ENCODE measurements at regions not wholly inside any gene's neighbourhood (a gene's known extent, or its start where the extent isn't known, plus 50 kb on each side); places are given as distances from the start of the nearest gene placed in this dataset.

GRCh38 chr10:10225136-10225676, 792.5 kb upstream of the CELF2 start:
- DNase-seq (no peak), ATAC-seq (ENCODE audit: poor library complexity) (no peak)
- H3K4me1 ChIP-seq (ENCODE audit: insufficient read depth, low read length), result no peaks in the 10 kb centered on the region
- H3K27ac ChIP-seq (ENCODE audit: low read depth in 1 of 2, low read length in 2 of 2), result no peak overlapping the region
- peaks cover 0 to 3% of the 10 kb centered on the region in 2 experiments for H3K9me3 ChIP-seq (ENCODE audit: control insufficient read depth in 1 of 2, insufficient read depth in 1 of 2, low read length in 2 of 2)
- ChIA-PET POLR2A (no interaction called here), CTCF (no interaction called here)
- no peaks in the 10 kb centered on the region for H3K27me3 ChIP-seq (ENCODE audit: control insufficient read depth in 1 of 2, insufficient read depth in 2 of 2, low read length in 2 of 2)
- intact Hi-C loops (cut with DNase I, micrococcal nuclease), result no loop called here
- no peak overlapping the region for H3K4me3 Mint-ChIP-seq
- peaks cover 2% of the 10 kb centered on the region for H3K9me3 Mint-ChIP-seq
- TF ChIP-seq, protein P1, sequence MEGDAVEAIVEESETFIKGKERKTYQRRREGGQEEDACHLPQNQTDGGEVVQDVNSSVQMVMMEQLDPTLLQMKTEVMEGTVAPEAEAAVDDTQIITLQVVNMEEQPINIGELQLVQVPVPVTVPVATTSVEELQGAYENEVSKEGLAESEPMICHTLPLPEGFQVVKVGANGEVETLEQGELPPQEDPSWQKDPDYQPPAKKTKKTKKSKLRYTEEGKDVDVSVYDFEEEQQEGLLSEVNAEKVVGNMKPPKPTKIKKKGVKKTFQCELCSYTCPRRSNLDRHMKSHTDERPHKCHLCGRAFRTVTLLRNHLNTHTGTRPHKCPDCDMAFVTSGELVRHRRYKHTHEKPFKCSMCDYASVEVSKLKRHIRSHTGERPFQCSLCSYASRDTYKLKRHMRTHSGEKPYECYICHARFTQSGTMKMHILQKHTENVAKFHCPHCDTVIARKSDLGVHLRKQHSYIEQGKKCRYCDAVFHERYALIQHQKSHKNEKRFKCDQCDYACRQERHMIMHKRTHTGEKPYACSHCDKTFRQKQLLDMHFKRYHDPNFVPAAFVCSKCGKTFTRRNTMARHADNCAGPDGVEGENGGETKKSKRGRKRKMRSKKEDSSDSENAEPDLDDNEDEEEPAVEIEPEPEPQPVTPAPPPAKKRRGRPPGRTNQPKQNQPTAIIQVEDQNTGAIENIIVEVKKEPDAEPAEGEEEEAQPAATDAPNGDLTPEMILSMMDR (IDR thresholded peaks at IDR 0.05), result no peak
- H3K36me3 Mint-ChIP-seq (ENCODE audit: low read depth), result no peaks in the 10 kb centered on the region
- H3K27me3 Mint-ChIP-seq, result peaks cover 9% of the 10 kb centered on the region
- H3K36me3 ChIP-seq (ENCODE audit: insufficient read depth, low read length), result no peaks in the 10 kb centered on the region
- no peak overlapping the region for H3K27ac Mint-ChIP-seq
- H3K4me3 ChIP-seq (ENCODE audit: low read length), result no peak overlapping the region
- H3K4me1 Mint-ChIP-seq (ENCODE audit: low read depth), result no peaks in the 10 kb centered on the region

- H3K4me1 ChIP-seq (ENCODE audit: insufficient read depth, low read length), result no peaks in the 10 kb centered on the region
- no peaks in the 10 kb centered on the region for H3K4me1 Mint-ChIP-seq (ENCODE audit: low read depth)
- no peak overlapping the region for H3K4me3 Mint-ChIP-seq
- POLR2A ChIA-PET, result no interaction called here
- ATAC-seq (ENCODE audit: poor library complexity) (no peak), DNase-seq (no peak)
- H3K27me3 Mint-ChIP-seq, result peaks cover 8% of the 10 kb centered on the region
- CTCF ChIA-PET, result no interaction called here
- intact Hi-C loops (cut with DNase I, micrococcal nuclease), result no loop called here
- no peak overlapping the region for H3K4me3 ChIP-seq (ENCODE audit: low read length)
- TF ChIP-seq, protein P1 (IDR thresholded peaks at IDR 0.05), result no peak
- H3K27ac ChIP-seq (ENCODE audit: low read depth in 1 of 2, low read length in 2 of 2), result no peak overlapping the region
- H3K36me3 ChIP-seq (ENCODE audit: insufficient read depth, low read length), result no peaks in the 10 kb centered on the region
- no peaks in the 10 kb centered on the region for H3K36me3 Mint-ChIP-seq (ENCODE audit: low read depth)
- peaks cover 2% of the 10 kb centered on the region for H3K9me3 Mint-ChIP-seq
- H3K27me3 ChIP-seq (ENCODE audit: control insufficient read depth in 1 of 2, insufficient read depth in 2 of 2, low read length in 2 of 2), result no peaks in the 10 kb centered on the region
- no peak overlapping the region for H3K27ac Mint-ChIP-seq
- peaks cover 0 to 3% of the 10 kb centered on the region in 2 experiments for H3K9me3 ChIP-seq (ENCODE audit: control insufficient read depth in 1 of 2, insufficient read depth in 1 of 2, low read length in 2 of 2)
Observed at GRCh38 chr10:10233229-10233628, 784.4 kb upstream of the CELF2 start.

DNA sequence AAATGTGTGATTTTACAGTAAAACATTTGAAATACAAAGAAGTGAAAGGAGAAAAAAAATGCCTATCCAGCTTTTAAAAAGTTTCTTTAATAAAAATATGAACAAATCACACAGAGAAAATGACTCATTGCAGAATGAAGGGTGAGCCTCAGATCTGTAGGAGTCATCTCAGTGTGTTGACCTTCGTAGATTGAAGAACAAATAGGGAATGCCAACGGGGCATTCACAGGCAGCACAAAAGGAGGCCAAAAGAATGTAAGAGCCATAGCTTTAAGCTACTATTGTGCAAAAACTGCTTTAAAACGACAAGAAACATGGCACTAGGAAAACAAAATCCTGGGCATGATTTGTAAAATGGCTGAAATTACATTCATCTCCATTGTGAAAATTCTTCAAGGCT, 782.7 kb upstream of the CELF2 start:
- Histone ChIP-seq H3K27me3 (ENCODE audit: control insufficient read depth in 1 of 2, insufficient read depth in 2 of 2, low read length in 2 of 2) (no peaks in the 10 kb centered on the region), H3K9me3 (ENCODE audit: control insufficient read depth in 1 of 2, insufficient read depth in 1 of 2, low read length in 2 of 2) (no peaks in the 10 kb centered on the region), H3K4me1 (ENCODE audit: insufficient read depth, low read length) (no peaks in the 10 kb centered on the region), H3K36me3 (ENCODE audit: insufficient read depth, low read length) (no peaks in the 10 kb centered on the region), H3K27ac (ENCODE audit: low read depth in 1 of 2, low read length in 2 of 2) (no peak overlapping the region), H3K4me3 (ENCODE audit: low read length) (no peak overlapping the region)
- H3K36me3 Mint-ChIP-seq (ENCODE audit: low read depth), result no peaks in the 10 kb centered on the region
- H3K27ac Mint-ChIP-seq, result no peak overlapping the region
- H3K4me1 Mint-ChIP-seq (ENCODE audit: low read depth), result no peaks in the 10 kb centered on the region
- no peaks in the 10 kb centered on the region for H3K9me3 Mint-ChIP-seq
- ATAC-seq (ENCODE audit: poor library complexity) (no peak), DNase-seq (no peak)
- intact Hi-C loops (cut with DNase I, micrococcal nuclease), result no loop called here
- no peak overlapping the region for H3K4me3 Mint-ChIP-seq
- POLR2A ChIA-PET, result no interaction called here
- CTCF ChIA-PET, result no interaction called here
- H3K27me3 Mint-ChIP-seq, result peaks cover 4% of the 10 kb centered on the region
- TF ChIP-seq, protein P1 (IDR thresholded peaks at IDR 0.05), result no peak

All from CD4-positive, alpha-beta T cell (primary cell).